Activated CD4-positive, alpha-beta T cell treated with anti-CD3 and anti-CD28 coated beads for 48 hours (primary cell): ENCODE measurements at regions not wholly inside any gene's neighbourhood (a gene's known extent, or its start where the extent isn't known, plus 50 kb on each side); places are given as distances from the start of the nearest gene placed in this dataset.

Experiments
- DNase-seq: peaks from one replicate; pipeline ENCODE4 v3.0.0-alpha.2; 2020

DNA sequence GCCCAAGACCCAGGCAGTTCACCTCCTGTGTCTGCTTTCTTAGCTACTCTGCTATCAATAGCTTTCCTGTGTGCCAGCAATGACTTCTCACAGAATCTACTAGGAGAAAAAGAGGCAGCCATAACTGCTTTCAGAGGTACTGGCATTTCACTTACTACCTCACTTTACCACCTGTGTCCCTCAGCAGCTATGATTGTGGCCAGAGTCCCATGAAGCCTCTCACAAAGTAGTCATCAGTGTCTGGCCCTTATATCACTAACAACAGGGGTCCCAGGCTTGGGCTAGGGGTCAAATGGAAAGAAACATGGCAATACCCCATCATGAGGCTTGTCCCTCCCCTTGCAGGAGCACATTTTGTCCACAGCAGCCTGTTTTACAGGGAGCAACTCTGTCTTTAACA, 62.7 kb upstream of the EPS8L3 start:
- DNase-seq = no peak

GRCh38 chr1:109824349-109825115, 60.8 kb upstream of the EPS8L3 start:
- DNase-seq = no peak

DNA sequence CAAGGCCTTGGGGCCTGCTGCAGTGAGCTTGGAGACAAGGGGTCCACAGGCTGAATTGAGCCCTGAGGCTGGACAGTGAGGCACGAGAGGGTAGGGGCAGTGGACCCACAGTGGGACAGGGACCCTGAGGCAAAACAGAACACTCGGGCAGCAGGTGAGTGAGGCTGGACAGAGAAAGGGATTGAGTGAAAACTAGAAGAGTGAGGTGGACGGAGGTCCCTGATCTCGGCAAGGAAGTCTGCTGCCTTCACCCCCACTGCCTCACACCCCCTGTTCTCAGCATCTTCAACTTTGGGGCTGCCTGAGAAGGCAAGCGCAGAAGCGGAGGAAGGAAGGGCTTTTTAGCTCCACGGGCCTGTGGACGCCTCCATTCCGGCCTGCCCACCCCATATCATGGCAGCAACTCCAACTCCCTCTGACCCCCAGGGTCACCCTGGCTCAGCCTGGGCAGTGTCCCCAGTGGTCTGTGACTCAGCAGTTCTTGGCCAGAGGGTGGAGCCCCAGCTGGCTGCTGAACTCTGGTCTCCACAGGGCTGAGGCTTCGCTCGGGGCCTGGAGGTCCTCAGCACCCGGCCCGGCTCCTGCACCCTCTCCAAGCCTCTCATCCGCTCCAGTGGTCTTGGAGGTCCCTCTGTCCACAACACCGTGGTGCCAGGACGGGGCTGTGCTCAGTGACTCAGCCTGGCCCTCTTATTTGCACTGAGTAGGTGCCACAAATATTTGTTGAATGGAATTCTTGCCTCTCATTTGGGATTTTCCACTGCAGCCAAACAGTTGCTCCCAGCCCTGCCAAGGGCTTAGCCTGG, 60.0 kb upstream of the EPS8L3 start:
- no peak for DNase-seq

GRCh38 chr1:109822749-109823542, 59.2 kb upstream of the EPS8L3 start:
- no peak for DNase-seq

DNA sequence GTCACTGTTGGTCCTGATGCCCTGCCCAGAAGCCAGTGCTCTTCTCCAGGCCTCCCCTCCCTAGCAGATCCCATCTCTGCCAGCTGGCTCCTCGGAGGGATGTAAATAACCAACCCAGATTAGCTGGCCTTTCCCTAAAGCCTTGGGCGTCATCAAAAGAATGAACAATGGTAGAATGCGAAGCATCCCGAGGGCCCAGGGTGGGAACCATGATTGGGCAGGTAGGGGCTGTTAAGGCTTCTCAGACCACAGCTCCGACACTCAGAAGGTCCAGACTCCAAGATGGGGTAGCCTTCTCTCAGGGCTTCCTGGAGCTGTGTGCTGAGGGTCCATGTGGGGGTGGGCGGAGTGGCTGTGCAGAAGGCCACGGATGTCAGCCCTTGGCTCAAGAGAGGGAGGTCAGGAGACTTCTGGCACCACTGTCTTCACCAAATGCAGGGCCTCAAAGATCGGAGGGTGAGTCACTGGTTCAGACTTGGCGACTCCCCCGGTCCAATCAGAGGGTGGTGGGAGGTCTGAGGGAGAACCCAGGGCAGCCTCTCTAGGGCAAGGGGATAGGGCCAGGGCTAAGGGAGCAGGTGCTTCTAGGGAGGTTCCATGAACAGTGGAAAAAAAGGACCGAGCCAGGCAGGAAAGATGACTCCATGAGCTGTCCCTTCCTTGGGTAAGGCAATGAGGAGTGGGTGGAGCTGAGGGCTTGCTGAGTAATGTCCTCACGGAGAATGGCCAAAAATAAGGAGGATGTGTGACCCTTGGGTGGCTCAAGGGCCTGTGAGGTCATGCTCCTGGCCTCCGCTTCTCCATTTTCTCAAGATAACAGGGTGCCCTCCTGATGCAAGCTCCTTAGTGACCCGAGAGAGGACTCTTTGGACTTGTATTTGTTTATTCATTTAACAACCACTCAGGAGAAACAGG, 58.4 kb upstream of the EPS8L3 start:
- no peak for DNase-seq

- peak; percentile 39 for DNase-seq
These were observed 57.5 kb upstream of the EPS8L3 start for GRCh38 chr1:109821221-109821669.

GRCh38 chr1:109819906-109820305, 56.2 kb upstream of the EPS8L3 start:
- DNase-seq = no peak

DNA sequence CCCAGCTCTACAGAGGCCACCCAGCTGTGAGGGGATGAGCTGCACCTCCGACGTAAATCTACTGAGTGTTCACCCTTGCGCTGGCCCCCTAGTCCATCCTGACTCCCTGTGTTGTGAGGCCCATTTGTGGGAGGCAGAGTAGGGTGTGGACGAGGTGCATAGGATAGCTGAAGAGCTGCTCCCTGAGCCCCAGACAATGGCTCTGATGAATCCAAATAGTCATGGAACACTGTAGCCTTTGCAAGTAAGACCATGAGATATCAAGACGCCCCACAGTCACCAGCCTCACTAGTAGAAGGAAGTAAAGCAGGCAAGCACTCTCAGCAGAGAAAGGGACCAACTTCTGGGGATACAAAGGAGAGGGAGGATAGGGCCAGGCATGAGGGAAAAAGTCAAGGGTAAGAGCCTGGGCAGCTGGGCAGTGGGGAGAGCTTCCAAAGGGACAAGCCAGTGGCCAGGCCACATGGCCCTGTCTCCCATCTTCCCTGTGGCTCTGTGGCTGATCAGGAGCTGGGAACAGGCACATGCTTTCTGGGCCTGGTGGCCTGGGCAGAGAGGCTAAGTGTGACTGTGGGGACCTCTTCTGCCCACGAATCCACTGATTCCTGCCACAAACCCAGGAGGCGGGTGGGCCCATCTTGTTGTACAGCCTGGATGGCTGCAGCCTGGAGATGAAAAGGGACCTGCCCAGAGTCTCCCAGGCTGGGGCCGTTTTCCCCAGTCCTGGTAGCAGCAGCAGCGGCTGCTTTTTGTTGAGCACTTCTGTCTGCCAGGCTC, 55.5 kb upstream of the EPS8L3 start:
- DNase-seq = no peak

DNA sequence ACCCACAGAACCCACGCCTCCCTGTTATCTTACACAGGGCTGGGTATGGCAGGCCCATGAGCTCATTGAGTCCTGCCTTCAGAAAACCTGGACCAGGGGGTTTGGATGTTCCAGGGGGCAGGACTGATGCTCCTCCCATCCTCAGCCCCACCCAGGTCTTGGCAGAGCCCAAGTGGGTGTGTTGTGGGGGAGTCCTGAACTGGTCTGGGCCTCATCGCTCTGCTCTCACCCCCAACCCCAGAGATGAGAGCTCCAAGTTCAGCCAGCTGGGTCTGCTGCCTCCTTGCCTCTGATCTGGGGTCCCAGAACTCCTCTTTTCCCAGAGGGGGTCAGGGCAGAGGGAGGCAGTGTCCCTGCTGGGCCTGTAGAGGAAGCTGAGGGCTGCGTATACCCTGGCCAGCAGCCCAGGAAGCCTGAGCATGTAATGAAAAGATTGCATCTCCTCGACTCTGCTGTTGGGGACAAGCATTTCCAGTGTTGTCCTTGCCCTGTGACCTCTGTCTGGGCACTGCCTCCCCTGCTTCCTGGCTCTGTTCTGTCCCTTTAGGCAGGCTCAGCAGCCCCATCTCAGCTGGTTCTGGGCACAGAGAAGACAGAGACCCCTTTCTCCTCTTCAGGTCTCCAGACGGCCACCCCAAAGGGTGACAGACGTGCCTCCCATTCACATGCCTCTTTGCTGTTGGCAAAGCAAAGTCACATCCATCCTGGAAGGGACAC, 54.7 kb upstream of the EPS8L3 start:
- DNase-seq = no peak

- no peak for DNase-seq
These were observed 54.2 kb upstream of the EPS8L3 start for GRCh38 chr1:109817881-109818270.

- DNase-seq = no peak
These were observed 53.3 kb upstream of the EPS8L3 start for GRCh38 chr1:109816975-109817535.

DNA sequence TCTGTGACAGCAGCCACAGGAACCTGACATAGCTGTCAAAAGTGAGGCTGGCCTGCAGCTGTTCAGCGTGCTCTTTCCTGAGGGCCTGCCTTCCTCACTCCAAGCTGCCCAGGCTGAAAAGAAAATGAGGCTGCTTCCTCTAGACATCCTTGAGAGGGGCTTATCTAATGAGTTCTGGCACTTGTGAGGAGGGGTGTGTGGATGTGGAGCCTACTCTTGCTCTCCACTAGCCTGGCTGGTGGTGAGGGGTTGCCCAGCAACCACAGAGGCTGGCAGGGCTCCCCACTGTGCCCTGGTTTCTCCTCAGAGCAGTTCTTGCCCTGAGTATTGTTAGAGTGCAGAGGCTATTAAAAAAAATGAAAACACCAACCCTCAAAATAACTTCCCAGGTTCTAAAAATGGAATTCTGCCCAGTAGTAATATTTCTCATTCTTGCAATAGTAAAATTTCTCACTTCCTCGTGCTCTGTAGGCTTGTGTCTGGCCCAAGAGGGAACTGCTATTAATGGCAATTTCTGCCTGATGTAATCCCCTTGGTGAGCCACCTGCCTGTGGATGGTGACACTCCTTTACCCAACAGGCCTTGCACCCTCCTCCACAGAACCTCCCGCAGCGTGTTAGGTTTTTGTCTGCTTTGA, 52.6 kb upstream of the EPS8L3 start:
- DNase-seq = no peak

DNA sequence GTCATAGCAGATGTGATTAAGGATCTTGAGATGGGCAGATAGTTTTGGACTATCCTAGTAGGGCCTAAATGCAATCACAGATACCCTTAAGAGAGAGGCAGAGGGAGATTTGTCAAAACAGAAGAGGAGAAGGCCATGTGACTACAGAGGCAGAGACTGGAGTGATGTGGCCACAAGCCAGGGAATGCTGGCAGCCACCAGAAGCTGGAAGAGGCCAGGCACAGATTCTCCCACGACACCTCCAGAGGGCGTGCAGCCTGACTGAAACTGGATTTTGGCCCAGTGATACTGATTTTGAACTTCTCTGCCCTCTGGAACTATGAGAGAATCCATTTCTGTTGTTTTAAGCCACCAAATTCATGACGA, 52.1 kb upstream of the EPS8L3 start:
- no peak for DNase-seq

GRCh38 chr1:109814993-109815786, 51.5 kb upstream of the EPS8L3 start:
- DNase-seq = no peak

DNA sequence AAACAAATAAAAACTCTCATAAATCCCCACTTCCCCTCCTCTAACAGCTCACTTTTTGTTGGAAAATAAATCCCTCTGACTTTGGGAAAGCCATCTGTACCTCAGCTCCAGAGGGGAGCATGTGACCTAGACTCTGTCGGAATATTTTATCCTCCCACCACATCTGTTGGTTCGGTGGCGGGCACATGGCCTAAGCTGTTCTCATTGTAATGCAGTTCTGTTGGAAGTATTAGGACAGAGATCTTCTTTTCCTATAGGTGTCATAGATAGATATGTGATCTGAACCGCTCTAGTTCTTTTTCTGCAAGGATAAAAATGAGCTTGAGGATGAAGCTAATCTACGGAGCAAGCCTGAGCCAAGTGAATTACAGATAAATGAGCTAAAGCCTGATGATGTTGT, 50.5 kb upstream of the EPS8L3 start:
- DNase-seq = no peak
